Suppressor macrophage treated with lipopolysaccharide for 1 hour (primary cell): ENCODE measurements at regions not wholly inside any gene's neighbourhood (a gene's known extent, or its start where the extent isn't known, plus 50 kb on each side); places are given as distances from the start of the nearest gene placed in this dataset.

Experiments
- DNase-seq, 3 donors: peaks; one replicate each; pipeline ENCODE4 v3.0.0-alpha.2; 2020 to 2022

GRCh38 chr2:19846567-19846966 lies 55.2 kb downstream of the TTC32 start:
- DNase-seq, result no peak

GRCh38 chr2:19846030-19846429 lies 55.8 kb downstream of the TTC32 start:
- no peak for DNase-seq

- no peak for DNase-seq
Observed at GRCh38 chr2:19845323-19845920, 56.4 kb downstream of the TTC32 start.

- DNase-seq, result no peak
Observed at GRCh38 chr2:19844750-19845149, 57.0 kb downstream of the TTC32 start.

GRCh38 chr2:19843992-19844515 lies 57.7 kb downstream of the TTC32 start:
- DNase-seq, result no peak

GRCh38 chr2:19841918-19842693 lies 59.7 kb downstream of the TTC32 start:
- DNase-seq, result no peak

GRCh38 chr2:19839438-19839837 lies 62.3 kb downstream of the TTC32 start:
- DNase-seq, result no peak

- DNase-seq, result no peak
Observed at GRCh38 chr2:19838616-19839015, 63.2 kb downstream of the TTC32 start.

GRCh38 chr2:19837235-19837766 lies 64.5 kb downstream of the TTC32 start:
- DNase-seq, result no peak

GRCh38 chr2:19835781-19836281 lies 66.0 kb downstream of the TTC32 start:
- no peak for DNase-seq

- DNase-seq, result no peak
Observed at GRCh38 chr2:19833978-19834377, 67.8 kb downstream of the TTC32 start.

- DNase-seq, result no peak
Observed at GRCh38 chr2:19829672-19830071, 72.1 kb downstream of the TTC32 start.

GRCh38 chr2:19826874-19827273 lies 74.9 kb downstream of the TTC32 start:
- DNase-seq, result no peak

GRCh38 chr2:19823507-19823906 lies 78.3 kb downstream of the TTC32 start:
- DNase-seq, result no peak

GRCh38 chr2:19819097-19820065 lies 82.4 kb downstream of the TTC32 start:
- DNase-seq, result no peak

- DNase-seq, result no peak
Observed at GRCh38 chr2:19818543-19818942, 83.2 kb downstream of the TTC32 start.

GRCh38 chr2:19818039-19818438 lies 83.7 kb downstream of the TTC32 start:
- no peak for DNase-seq

- no peak for DNase-seq
Observed at GRCh38 chr2:19815746-19816145, 86.0 kb downstream of the TTC32 start.

- DNase-seq, result no peak
Observed at GRCh38 chr2:19812166-19812565, 89.6 kb downstream of the TTC32 start.

GRCh38 chr2:19811186-19811585 lies 90.6 kb downstream of the TTC32 start:
- DNase-seq, result no peak

GRCh38 chr2:19810637-19811036 lies 91.1 kb downstream of the TTC32 start:
- DNase-seq, result no peak

GRCh38 chr2:19810148-19810547 lies 91.6 kb downstream of the TTC32 start:
- DNase-seq, result no peak

GRCh38 chr2:19809206-19809605 lies 92.6 kb downstream of the TTC32 start:
- DNase-seq, result no peak
